GM18867 (cell line): ENCODE measurements at regions not wholly inside any gene's neighbourhood (a gene's known extent, or its start where the extent isn't known, plus 50 kb on each side); places are given as distances from the start of the nearest gene placed in this dataset.

Experiments
- ATAC-seq: cut with Tn5 transposase; IDR thresholded peaks from one replicate; pipeline ENCODE4 v1.9.1; 2021; ENCODE audit warnings: mild to moderate bottlenecking, moderate library complexity; ENCODE audit not compliant: unreplicated experiment

DNA sequence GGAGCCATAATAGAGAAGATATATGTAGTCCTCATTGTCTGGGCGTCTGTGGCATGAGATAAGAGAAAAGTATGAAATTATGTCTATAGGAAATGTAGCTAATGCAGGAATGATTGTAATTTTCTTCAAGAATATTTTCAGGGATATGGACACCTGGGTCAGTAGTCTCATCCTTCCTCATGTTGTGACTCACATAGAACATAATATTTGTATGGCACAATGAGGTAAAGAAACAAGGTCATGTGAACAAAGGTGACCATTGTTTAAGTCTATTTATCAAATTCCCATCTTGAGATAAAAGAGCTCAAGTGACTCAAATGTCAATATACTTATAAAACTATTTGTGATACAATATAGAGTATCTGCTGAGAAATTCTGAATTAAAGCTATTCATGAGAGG lies 345.5 kb upstream of the ROBO1 start:
- no peak for ATAC-seq

GRCh38 chr3:80099559-80100066 lies 331.8 kb upstream of the ROBO1 start:
- ATAC-seq, result no peak

DNA sequence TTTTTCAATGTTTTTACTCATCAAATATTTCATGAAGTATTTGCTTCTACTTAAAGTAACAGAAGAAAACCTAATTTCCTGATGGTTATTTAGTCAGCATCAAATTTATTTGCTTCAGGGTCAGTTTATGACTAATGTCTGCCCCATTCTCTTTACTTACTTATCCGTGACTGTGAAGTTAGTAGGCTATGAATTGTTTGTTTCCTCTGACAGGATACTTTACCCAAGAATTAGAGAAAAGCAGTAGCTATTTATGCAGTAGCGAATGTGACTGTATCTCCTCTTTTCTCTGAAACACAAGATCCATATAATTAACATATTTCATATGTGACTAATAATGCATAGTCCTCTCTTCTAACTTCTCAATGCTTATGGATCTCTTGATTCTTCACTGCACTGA lies 329.9 kb upstream of the ROBO1 start:
- no peak for ATAC-seq

- ATAC-seq, result no peak
Observed at GRCh38 chr3:80096909-80097308, 329.1 kb upstream of the ROBO1 start.

DNA sequence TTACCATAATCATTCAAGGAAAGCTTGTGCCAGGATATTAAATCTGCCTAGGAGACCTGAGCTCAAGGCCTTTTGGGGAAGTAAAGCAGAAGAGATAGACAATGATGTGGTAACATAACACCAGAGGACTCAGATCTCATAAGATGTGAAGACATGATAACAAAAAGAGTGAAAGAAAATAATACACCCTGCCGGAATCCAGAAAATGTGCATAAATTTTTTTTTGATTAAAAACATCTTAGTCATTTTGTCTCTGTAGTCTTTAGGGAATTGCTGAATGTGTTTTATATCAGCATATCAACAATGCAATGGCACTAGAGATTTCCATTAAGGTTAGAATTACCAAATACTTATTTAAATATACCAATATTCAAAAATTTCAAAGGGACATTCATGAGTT lies 326.8 kb upstream of the ROBO1 start:
- no peak for ATAC-seq

- ATAC-seq, result no peak
Observed at GRCh38 chr3:80087767-80088166, 320.0 kb upstream of the ROBO1 start.

- no peak for ATAC-seq
Observed at GRCh38 chr3:80086426-80086825, 318.6 kb upstream of the ROBO1 start.

- no peak for ATAC-seq
Observed at GRCh38 chr3:80079886-80080285, 312.1 kb upstream of the ROBO1 start.

GRCh38 chr3:80068459-80068858 lies 300.7 kb upstream of the ROBO1 start:
- peak; percentile 53 for ATAC-seq

DNA sequence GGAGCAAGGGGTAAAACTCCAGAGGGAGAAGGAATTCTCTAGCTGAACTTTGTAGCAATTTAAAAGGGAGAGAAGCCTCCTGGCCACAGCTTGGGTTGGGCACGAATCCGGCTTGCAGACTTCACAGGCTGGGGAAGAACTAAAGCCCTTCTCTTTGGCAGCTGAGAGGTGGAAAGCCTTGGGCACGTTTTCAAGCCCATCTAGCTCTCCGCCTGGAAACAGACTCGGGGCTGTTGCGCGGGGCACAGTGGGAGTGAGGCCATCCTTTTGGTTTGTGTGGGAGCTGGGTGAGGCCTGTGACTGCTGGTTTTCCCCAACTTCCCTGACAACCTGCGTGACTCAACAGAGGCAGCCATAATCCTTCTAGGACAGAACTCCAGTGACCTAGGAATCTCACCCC lies 295.7 kb upstream of the ROBO1 start:
- no peak for ATAC-seq

GRCh38 chr3:80060664-80061063 lies 292.9 kb upstream of the ROBO1 start:
- ATAC-seq, result no peak

DNA sequence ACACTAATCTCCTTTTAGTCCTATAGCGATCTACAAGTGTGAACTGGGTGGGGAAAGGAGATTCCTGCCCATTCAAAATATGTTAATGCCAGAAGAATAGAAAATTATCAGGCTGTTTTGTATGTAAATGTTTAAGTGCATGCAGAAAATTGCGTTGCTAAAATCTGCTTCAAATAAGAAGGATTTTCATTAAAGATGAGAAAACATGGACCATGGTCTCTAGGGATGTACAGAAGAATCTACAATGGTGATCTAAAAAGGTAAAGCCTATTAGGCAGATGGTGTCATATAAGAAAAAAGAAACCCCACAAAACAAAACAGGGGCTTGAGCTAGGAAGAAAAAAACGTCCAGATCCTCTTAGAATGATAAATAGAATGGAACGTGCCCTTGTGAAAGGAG lies 287.5 kb upstream of the ROBO1 start:
- ATAC-seq, result no peak

- no peak for ATAC-seq
Observed at GRCh38 chr3:80052271-80052670, 284.5 kb upstream of the ROBO1 start.

DNA sequence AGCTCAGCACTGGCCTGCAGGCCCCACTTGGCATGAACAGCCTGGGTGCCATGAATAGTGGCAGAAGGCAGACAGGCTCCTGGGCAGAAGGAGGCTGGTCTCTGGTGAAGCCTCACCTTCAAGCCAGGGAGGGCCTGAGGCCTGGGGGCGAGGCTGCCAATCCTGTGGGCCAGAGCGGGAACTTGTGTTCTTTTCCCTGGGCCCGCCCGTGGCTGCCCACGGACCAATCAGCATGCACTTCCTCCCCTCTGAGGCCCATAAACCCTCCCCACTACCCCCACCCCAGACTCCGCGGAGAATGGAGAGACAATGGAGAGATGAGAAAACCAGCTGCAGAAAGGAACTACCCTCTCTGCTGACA lies 283.8 kb upstream of the ROBO1 start:
- ATAC-seq, result no peak

DNA sequence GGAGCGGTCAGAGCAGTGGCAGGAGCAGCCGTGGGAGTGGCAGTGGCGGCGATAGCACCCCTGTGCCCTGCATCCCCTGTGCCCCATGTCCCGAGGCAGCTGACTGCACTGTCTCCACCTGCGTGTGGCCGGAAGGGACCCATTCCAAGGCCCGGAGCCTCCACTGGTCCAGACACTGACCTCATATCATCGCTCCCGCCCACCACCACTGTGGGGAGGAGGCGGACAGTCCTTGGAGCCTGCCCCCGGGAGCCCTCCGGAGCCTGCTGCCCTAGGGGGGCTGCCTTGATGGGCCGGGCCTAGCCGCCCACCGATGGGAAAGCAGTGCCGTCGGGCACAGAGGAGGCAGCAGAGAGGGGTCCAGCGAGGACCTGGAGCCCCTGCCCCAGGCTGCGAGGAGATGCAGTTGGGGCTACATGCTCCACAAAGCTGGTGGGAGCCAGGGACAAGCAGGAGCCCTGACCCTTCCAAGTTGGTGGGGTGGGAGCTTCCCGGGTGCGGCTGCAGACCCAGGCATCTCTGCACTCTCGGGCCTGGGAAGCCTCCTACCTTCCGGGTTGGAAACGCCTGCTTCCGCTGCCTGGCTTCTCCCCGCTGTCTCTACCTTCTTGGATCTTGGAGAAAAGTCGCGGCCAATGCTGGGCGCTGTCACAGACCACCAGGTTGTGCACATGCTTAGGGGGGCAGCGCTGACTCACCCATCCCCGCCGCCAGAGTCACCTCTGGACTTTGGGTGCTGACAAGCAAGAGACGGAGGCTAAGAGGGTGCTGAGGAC lies 283.2 kb upstream of the ROBO1 start:
- no peak for ATAC-seq

DNA sequence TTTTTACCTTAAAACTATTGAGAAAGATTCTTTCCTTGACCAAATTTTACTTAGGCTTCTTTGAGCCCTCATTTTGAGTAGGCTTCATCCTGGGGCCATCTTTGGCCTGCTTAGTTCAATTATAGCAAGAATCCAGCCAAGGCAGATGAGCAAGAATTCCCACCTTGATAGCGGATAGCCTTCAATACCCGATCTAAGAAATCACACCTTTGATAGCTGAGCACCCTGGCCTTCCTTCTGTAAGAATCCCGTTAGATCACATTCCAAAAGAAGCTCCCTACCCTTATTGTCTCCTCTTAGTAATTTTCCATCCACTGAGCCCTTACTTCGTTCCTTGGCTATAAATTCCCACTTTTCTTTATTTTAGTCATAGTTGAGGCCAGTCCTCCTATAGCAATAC lies 275.4 kb upstream of the ROBO1 start:
- ATAC-seq, result no peak

DNA sequence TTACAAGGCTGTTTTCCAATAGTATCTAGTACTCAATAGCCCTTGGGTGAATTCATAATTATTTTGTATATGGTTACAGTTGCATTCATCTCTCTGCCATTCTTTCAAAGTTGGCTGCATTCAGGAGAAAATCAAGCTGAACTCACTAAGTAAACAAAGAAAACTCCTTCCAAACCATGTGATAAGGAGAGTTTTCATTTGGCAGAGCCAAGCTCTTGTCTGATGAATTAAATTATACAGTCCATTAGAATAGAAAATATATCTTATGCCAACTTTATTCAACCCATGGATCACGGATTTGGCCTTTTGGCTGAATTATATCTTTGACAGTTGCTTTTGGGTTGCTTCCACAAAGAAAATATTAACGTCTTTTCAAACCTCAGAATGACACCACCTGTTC lies 272.3 kb upstream of the ROBO1 start:
- no peak for ATAC-seq

DNA sequence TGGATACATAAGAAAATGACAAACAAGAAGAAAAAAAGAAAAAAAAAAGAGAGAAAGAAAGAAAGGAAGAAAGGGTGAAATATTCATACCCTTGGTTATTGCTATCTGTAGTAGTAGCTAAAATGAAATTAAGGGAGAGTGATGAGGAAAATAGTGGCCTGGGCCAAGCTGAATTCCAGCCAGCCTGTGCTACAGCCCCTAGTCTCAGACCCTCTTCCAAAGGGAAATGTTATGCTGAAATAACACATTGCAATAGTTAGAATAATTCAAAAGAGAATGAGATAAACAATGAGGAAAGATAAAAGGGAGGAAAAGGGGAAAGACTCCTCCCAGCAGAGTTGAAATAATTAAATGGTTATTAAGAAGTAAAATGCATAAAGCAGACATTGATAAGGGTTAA lies 268.4 kb upstream of the ROBO1 start:
- ATAC-seq, result no peak

DNA sequence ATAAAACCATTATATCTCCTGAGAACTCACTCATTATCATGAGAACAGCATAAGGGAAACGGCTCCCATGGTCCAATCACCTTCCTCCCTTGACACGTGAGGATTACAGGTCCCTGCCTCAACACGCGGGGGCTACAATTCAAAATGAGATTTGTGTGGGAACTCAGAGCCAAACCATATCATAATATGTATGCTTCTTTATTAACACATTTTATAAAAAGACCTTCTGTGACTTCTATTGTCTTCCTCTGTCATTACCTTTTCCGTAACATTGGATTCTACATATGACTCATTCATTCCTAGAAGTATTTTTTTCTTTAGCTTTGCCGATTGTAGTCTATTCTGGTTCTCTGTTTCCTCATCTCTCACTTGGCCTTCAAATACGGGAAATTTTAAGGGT lies 267.2 kb upstream of the ROBO1 start:
- ATAC-seq, result no peak

DNA sequence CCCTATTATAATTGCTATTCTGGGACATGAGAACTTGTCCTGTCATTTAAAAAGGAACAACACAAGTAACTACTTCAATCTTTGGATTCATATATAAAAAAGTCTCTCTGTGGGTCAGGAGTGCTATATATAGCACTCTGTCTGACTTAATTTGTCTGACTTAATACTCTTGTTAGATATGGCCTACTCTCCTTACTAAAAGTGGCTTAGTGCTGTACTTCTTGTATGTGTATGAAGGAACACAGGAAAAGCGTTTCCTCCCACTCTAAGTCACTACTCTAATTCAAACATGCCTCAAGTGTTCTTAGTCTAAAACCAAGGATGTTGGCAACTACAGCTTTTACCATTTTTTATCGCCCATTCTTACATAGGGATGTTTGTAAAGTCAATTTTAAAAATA lies 255.2 kb upstream of the ROBO1 start:
- ATAC-seq, result no peak

DNA sequence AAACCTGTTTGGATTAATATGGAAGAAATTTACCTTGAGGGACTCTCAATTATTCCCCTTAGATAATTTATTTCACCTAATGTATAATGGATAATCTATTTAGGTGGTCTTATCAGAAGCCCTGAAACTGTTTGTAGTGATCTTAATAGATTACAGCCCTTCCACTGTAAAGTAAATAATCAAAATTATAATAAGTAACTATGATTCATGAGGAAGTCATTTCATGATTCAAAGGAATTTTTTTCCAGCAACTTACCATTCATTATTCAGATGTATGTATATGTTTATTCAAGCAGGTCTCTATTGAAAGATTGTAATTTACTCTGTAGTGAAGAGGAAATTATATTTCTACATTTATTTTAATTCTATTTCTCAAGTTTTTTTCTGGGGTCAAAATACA lies 250.6 kb upstream of the ROBO1 start:
- no peak for ATAC-seq

GRCh38 chr3:80017369-80017768 lies 249.6 kb upstream of the ROBO1 start:
- no peak for ATAC-seq

GRCh38 chr3:80014576-80014975 lies 246.8 kb upstream of the ROBO1 start:
- ATAC-seq, result no peak
